ENCODE measurements at regions not wholly inside any gene's neighbourhood (a gene's known extent, or its start where the extent isn't known, plus 50 kb on each side); places are given as distances from the start of the nearest gene placed in this dataset.

GRCh38 chr13:69050696-69051095 lies 1056.9 kb upstream of the ATXN8OS start:
- Histone ChIP-seq H3K9me3 (0 out of 2 replicates have a peak, but pooled peaks cover 3% of the 10 kb centered on the region), H3K36me3 (replicated peaks in 1 of 2; ENCODE audit: control insufficient read depth in 1 of 2, insufficient read depth in 2 of 2, low read length in 1 of 2) (no peaks in the 10 kb centered on the region), H4K20me1 (ENCODE audit: insufficient read depth) (no peaks in the 10 kb centered on the region), H2AFZ (ENCODE audit: low read depth) (no peak overlapping the region), H3F3A (replicated peaks; ENCODE audit: insufficient read depth) (no peaks in the 10 kb centered on the region), H3K4me2 (no peak overlapping the region), H3K4me3 (ENCODE audit: low read depth in 2 of 2, low read length in 1 of 2) (no peak overlapping the region), H3K27me3 (ENCODE audit: insufficient read depth) (no peaks in the 10 kb centered on the region), H3K79me2 (ENCODE audit: insufficient read depth) (no peaks in the 10 kb centered on the region), H3K9ac (no peak overlapping the region), H3K27ac (ENCODE audit: low read depth in 2 of 2, low read length in 1 of 2) (no peak overlapping the region), H3K9me2 (no peaks in the 10 kb centered on the region), H3K4me1 (ENCODE audit: control insufficient read depth in 1 of 2, insufficient read depth in 2 of 2, low read depth in 1 of 2, low read length in 1 of 2) (peaks cover 0 to 6% of the 10 kb centered on the region in 2 experiments; a peak in 2 of 4 replicates)
- no peak for DNase-seq
- WGBS (ENCODE audit: low lambda C conversion rate), result 67% methylated on average over 1 of the region's 1 CpG
- TF ChIP-seq POLR2AphosphoS5 (IDR thresholded peaks at IDR 0.05; ENCODE audit: low read depth, low read length), result no peak
- no peak for TF ChIP-seq IRF3 (IDR thresholded peaks at IDR 0.05; ENCODE audit: low read depth, low read length)
- ChIA-PET CTCF (no interaction called here), POLR2A (no interaction called here)

- Histone ChIP-seq H3K79me2 (ENCODE audit: insufficient read depth) (no peaks in the 10 kb centered on the region), H3K9me3 (no peaks in the 10 kb centered on the region), H3K27ac (ENCODE audit: low read depth in 2 of 2, low read length in 1 of 2) (no peak overlapping the region), H3K4me1 (ENCODE audit: control insufficient read depth in 1 of 2, insufficient read depth in 2 of 2, low read depth in 1 of 2, low read length in 1 of 2) (peaks cover 0 to 6% of the 10 kb centered on the region in 2 experiments; a peak in 2 of 4 replicates), H3K4me3 (ENCODE audit: low read depth in 2 of 2, low read length in 1 of 2) (no peak overlapping the region), H4K20me1 (ENCODE audit: insufficient read depth) (no peaks in the 10 kb centered on the region), H3K36me3 (replicated peaks in 1 of 2; ENCODE audit: control insufficient read depth in 1 of 2, insufficient read depth in 2 of 2, low read length in 1 of 2) (no peaks in the 10 kb centered on the region), H2AFZ (ENCODE audit: low read depth) (no peak overlapping the region), H3F3A (replicated peaks; ENCODE audit: insufficient read depth) (no peaks in the 10 kb centered on the region), H3K9me2 (no peaks in the 10 kb centered on the region), H3K9ac (no peak overlapping the region), H3K27me3 (ENCODE audit: insufficient read depth) (no peaks in the 10 kb centered on the region), H3K4me2 (no peak overlapping the region)
- POLR2A ChIA-PET, result no interaction called here
- WGBS (ENCODE audit: low lambda C conversion rate), result 75% methylated on average over 9 of the region's 9 CpGs
- no peak for DNase-seq
- TF ChIP-seq POLR2AphosphoS5 (IDR thresholded peaks at IDR 0.05; ENCODE audit: low read depth, low read length), result no peak
- no peak for TF ChIP-seq MAX (IDR thresholded peaks at IDR 0.05; ENCODE audit: low read depth)
- TF ChIP-seq MEF2A (IDR thresholded peaks at IDR 0.05; ENCODE audit: borderline replicate concordance, low read depth), result no peak
- no peak for TF ChIP-seq FOXJ3 (CRISPR knock-in tag; IDR thresholded peaks at IDR 0.05)
- TF ChIP-seq RAD21 (IDR thresholded peaks at IDR 0.05; ENCODE audit: low read length), result no peak
- TF ChIP-seq TAF1 (IDR thresholded peaks at IDR 0.05; ENCODE audit: borderline replicate concordance, low read depth, low read length), result no peak
- TF ChIP-seq TCF12 (IDR thresholded peaks at IDR 0.05), result no peak
- TF ChIP-seq NRF1 (IDR thresholded peaks at IDR 0.05; ENCODE audit: low read depth, low read length), result no peak
- CTCF ChIA-PET, result no interaction called here
These were observed 1063.0 kb upstream of the ATXN8OS start for GRCh38 chr13:69044629-69045028.

GRCh38 chr13:69040898-69041297 lies 1066.7 kb upstream of the ATXN8OS start:
- no peaks in the 10 kb centered on the region for H3K9me3 ChIP-seq
- no peaks in the 10 kb centered on the region for H4K20me1 ChIP-seq (ENCODE audit: insufficient read depth)
- H3K9ac ChIP-seq, result no peak overlapping the region
- H3K4me1 ChIP-seq (ENCODE audit: control insufficient read depth in 1 of 2, insufficient read depth in 2 of 2, low read depth in 1 of 2, low read length in 1 of 2), result no peaks in the 10 kb centered on the region
- ChIA-PET POLR2A (interaction anchor here (0.6 kb wide), 1 partner anchor 14 kb away, joined by 4 read pairs; no protein-coding TSS in a partner anchor), CTCF (no interaction called here)
- no peak overlapping the region for H3K4me2 ChIP-seq
- H3K4me3 ChIP-seq (ENCODE audit: low read depth in 2 of 2, low read length in 1 of 2), result no peak overlapping the region
- no peaks in the 10 kb centered on the region for H3K27me3 ChIP-seq (ENCODE audit: insufficient read depth)
- TF ChIP-seq PBX3 (IDR thresholded peaks at IDR 0.05) (no peak), RXRA (IDR thresholded peaks at IDR 0.05; ENCODE audit: borderline replicate concordance, low read depth) (no peak), YY1 (IDR thresholded peaks at IDR 0.05; ENCODE audit: low read depth) (no peak), MEF2A (IDR thresholded peaks at IDR 0.05; ENCODE audit: borderline replicate concordance, low read depth) (no peak), FOSL2 (IDR thresholded peaks at IDR 0.05; ENCODE audit: borderline replicate concordance, low read depth) (no peak)
- H3K36me3 ChIP-seq (replicated peaks in 1 of 2; ENCODE audit: control insufficient read depth in 1 of 2, insufficient read depth in 2 of 2, low read length in 1 of 2), result no peaks in the 10 kb centered on the region
- no peak overlapping the region for H2AFZ ChIP-seq (ENCODE audit: low read depth)
- H3K9me2 ChIP-seq, result no peaks in the 10 kb centered on the region
- 44% methylated on average over 2 of the region's 2 CpGs for WGBS (ENCODE audit: low lambda C conversion rate)
- no peaks in the 10 kb centered on the region for H3K79me2 ChIP-seq (ENCODE audit: insufficient read depth)
- no peak for DNase-seq
- no peaks in the 10 kb centered on the region for H3F3A ChIP-seq (replicated peaks; ENCODE audit: insufficient read depth)
- H3K27ac ChIP-seq (ENCODE audit: low read depth in 2 of 2, low read length in 1 of 2), result no peak overlapping the region

Measured in SK-N-SH (cell line).